ENCODE measurements at regions not wholly inside any gene's neighbourhood (a gene's known extent, or its start where the extent isn't known, plus 50 kb on each side); places are given as distances from the start of the nearest gene placed in this dataset.

GRCh38 chr3:39751286-39751685 is 58.1 kb upstream of the MYRIP start:
- no peaks in the 10 kb centered on the region for H3K9me3 ChIP-seq (ENCODE audit: low read depth)
- H3K79me2 ChIP-seq: no peaks in the 10 kb centered on the region
- no peak for DNase-seq (ENCODE audit: low spot score)
- no peaks in the 10 kb centered on the region for H3K27me3 ChIP-seq
- no peak overlapping the region for H3K4me3 ChIP-seq
- H3K27ac ChIP-seq: no peak overlapping the region
- peaks cover 10% of the 10 kb centered on the region for H3K4me1 ChIP-seq (ENCODE audit: insufficient read depth)
- no peaks in the 10 kb centered on the region for H3K9me2 ChIP-seq (replicated peaks; ENCODE audit: insufficient read depth)
- no peak overlapping the region for H2AFZ ChIP-seq
- H3K36me3 ChIP-seq (replicated peaks; ENCODE audit: insufficient read depth, low read depth): no peaks in the 10 kb centered on the region
- TF ChIP-seq EZH2 (IDR thresholded peaks at IDR 0.05; ENCODE audit: borderline replicate concordance) (no peak), CTCF (IDR thresholded peaks at IDR 0.05; ENCODE audit: poor library complexity) (no peak), EZH2phosphoT487 (IDR thresholded peaks at IDR 0.05; ENCODE audit: low read depth, severe bottlenecking, unreplicated experiment) (no peak)
- WGBS (ENCODE audit: low lambda C conversion rate, missing lambda C conversion rate): 68% methylated on average over 1 of the region's 1 CpG
- H4K20me1 ChIP-seq (ENCODE audit: insufficient read depth, poor library complexity, severe bottlenecking): no peaks in the 10 kb centered on the region
- H3K4me2 ChIP-seq: no peak overlapping the region

GRCh38 chr3:39752019-39752637 is 57.3 kb upstream of the MYRIP start:
- Histone ChIP-seq H3K27me3 (no peaks in the 10 kb centered on the region), H3K4me1 (ENCODE audit: insufficient read depth) (peaks cover 10% of the 10 kb centered on the region), H4K20me1 (ENCODE audit: insufficient read depth, poor library complexity, severe bottlenecking) (no peaks in the 10 kb centered on the region), H3K27ac (no peak overlapping the region), H3K9me3 (ENCODE audit: low read depth) (no peaks in the 10 kb centered on the region), H3K9me2 (replicated peaks; ENCODE audit: insufficient read depth) (no peaks in the 10 kb centered on the region), H3K4me2 (no peak overlapping the region), H3K4me3 (no peak overlapping the region), H3K79me2 (no peaks in the 10 kb centered on the region), H3K36me3 (replicated peaks; ENCODE audit: insufficient read depth, low read depth) (no peaks in the 10 kb centered on the region), H2AFZ (no peak overlapping the region)
- DNase-seq (ENCODE audit: low spot score): no peak
- WGBS (ENCODE audit: low lambda C conversion rate, missing lambda C conversion rate): 90% methylated on average over 3 of the region's 3 CpGs
- TF ChIP-seq EZH2 (IDR thresholded peaks at IDR 0.05; ENCODE audit: borderline replicate concordance) (no peak), CTCF (IDR thresholded peaks at IDR 0.05; ENCODE audit: poor library complexity) (no peak), EZH2phosphoT487 (IDR thresholded peaks at IDR 0.05; ENCODE audit: low read depth, severe bottlenecking, unreplicated experiment) (no peak)

- H3K4me3 ChIP-seq: no peak overlapping the region
- no peaks in the 10 kb centered on the region for H3K36me3 ChIP-seq (replicated peaks; ENCODE audit: insufficient read depth, low read depth)
- H3K27ac ChIP-seq: no peak overlapping the region
- H4K20me1 ChIP-seq (ENCODE audit: insufficient read depth, poor library complexity, severe bottlenecking): no peaks in the 10 kb centered on the region
- no peaks in the 10 kb centered on the region for H3K79me2 ChIP-seq
- WGBS (ENCODE audit: low lambda C conversion rate, missing lambda C conversion rate): 7% methylated on average over 1 of the region's 1 CpG
- no peak overlapping the region for H3K4me2 ChIP-seq
- no peak for DNase-seq (ENCODE audit: low spot score)
- H3K27me3 ChIP-seq: no peaks in the 10 kb centered on the region
- H3K9me2 ChIP-seq (replicated peaks; ENCODE audit: insufficient read depth): no peaks in the 10 kb centered on the region
- no peak for TF ChIP-seq EZH2 (IDR thresholded peaks at IDR 0.05; ENCODE audit: borderline replicate concordance)
- no peak for TF ChIP-seq EZH2phosphoT487 (IDR thresholded peaks at IDR 0.05; ENCODE audit: low read depth, severe bottlenecking, unreplicated experiment)
- TF ChIP-seq CTCF (IDR thresholded peaks at IDR 0.05; ENCODE audit: poor library complexity): no peak
- no peaks in the 10 kb centered on the region for H3K9me3 ChIP-seq (ENCODE audit: low read depth)
- H3K4me1 ChIP-seq (ENCODE audit: insufficient read depth): peaks cover 10% of the 10 kb centered on the region
- H2AFZ ChIP-seq: no peak overlapping the region
Measured at GRCh38 chr3:39752751-39753150, 56.7 kb upstream of the MYRIP start.

All from hepatocyte (in vitro differentiated cells).